RWPE1 (cell line): ENCODE measurements at regions not wholly inside any gene's neighbourhood (a gene's known extent, or its start where the extent isn't known, plus 50 kb on each side); places are given as distances from the start of the nearest gene placed in this dataset.

Source experiments
- CTCF ChIA-PET: fragments of 350-600 bp; sonication (Branson Sonifier 250); formaldehyde crosslinking; extraction: SDS; loops from one replicate; lab custom pipeline; 2021; lab: Yijun Ruan, JAX
- POLR2A ChIA-PET: fragments of 400-600 bp; formaldehyde crosslinking; extraction: SDS; loops from one replicate; lab custom pipeline; 2020; ENCODE audit warnings: antibody characterized with exemption; ENCODE audit not compliant: low non-redundant PET; lab: Yijun Ruan, JAX
- DNase-seq: peaks from one replicate; pipeline ENCODE4 v3.0.0; 2012; ENCODE audit warnings: low spot score
- H3K27ac ChIP-seq: fragments of 450-650 bp; 2 replicates; pipeline ENCODE4 v1.5.1; 2017
- CTCF ChIP-seq: fragments of 450-650 bp; conservative IDR thresholded peaks from 2 replicates; pipeline ENCODE4 v1.5.1; 2017; ENCODE audit warnings: low read depth, mild to moderate bottlenecking

- ChIA-PET POLR2A (no interaction called here), CTCF (interaction anchor here (0.6 kb wide), 1 partner anchor 24 kb away, joined by 6 read pairs; no protein-coding TSS in a partner anchor)
- DNase-seq = no peak
- TF ChIP-seq CTCF = no peak
- no peak overlapping the region for H3K27ac ChIP-seq
Observed at GRCh38 chr3:64431526-64432091, 206.3 kb upstream of the PRICKLE2 start.

- H3K27ac ChIP-seq = no peak overlapping the region
- ChIA-PET CTCF (interaction anchor here (0.8 kb wide), 1 partner anchor 57 kb away, joined by 3 read pairs; no protein-coding TSS in a partner anchor), POLR2A (no interaction called here)
- DNase-seq = no peak
- no peak for TF ChIP-seq CTCF
Observed at GRCh38 chr3:64427671-64428070, 202.4 kb upstream of the PRICKLE2 start.

- peak; percentile 19 for DNase-seq
- TF ChIP-seq CTCF = no peak
- ChIA-PET CTCF (no interaction called here), POLR2A (no interaction called here)
- H3K27ac ChIP-seq = no peak overlapping the region
Observed at GRCh38 chr3:64426551-64426950, 201.3 kb upstream of the PRICKLE2 start.

- DNase-seq = no peak
- ChIA-PET CTCF (interaction anchor here (0.6 kb wide), 2 partner anchors 62 to 76 kb away, joined by 3 to 4 read pairs; no protein-coding TSS in a partner anchor), POLR2A (no interaction called here)
- no peak overlapping the region for H3K27ac ChIP-seq
- TF ChIP-seq CTCF = no peak
Observed at GRCh38 chr3:64422932-64423331, 197.7 kb upstream of the PRICKLE2 start.

GRCh38 chr3:64422192-64422591 lies 196.9 kb upstream of the PRICKLE2 start:
- CTCF ChIA-PET = interaction anchor here (0.6 kb wide), 1 partner anchor 63 kb away, joined by 3 read pairs; no protein-coding TSS in a partner anchor
- TF ChIP-seq CTCF = no peak
- H3K27ac ChIP-seq = no peak overlapping the region
- POLR2A ChIA-PET = no interaction called here
- no peak for DNase-seq

GRCh38 chr3:64417816-64418215 lies 192.6 kb upstream of the PRICKLE2 start:
- H3K27ac ChIP-seq = no peak overlapping the region
- CTCF ChIA-PET = interaction anchor here (0.7 kb wide), 1 partner anchor 408 kb away, joined by 3 read pairs; no protein-coding TSS in a partner anchor
- POLR2A ChIA-PET = no interaction called here
- no peak for TF ChIP-seq CTCF
- peak; percentile 1 for DNase-seq
